ENCODE measurements at regions not wholly inside any gene's neighbourhood (a gene's known extent, or its start where the extent isn't known, plus 50 kb on each side); places are given as distances from the start of the nearest gene placed in this dataset.

DNA sequence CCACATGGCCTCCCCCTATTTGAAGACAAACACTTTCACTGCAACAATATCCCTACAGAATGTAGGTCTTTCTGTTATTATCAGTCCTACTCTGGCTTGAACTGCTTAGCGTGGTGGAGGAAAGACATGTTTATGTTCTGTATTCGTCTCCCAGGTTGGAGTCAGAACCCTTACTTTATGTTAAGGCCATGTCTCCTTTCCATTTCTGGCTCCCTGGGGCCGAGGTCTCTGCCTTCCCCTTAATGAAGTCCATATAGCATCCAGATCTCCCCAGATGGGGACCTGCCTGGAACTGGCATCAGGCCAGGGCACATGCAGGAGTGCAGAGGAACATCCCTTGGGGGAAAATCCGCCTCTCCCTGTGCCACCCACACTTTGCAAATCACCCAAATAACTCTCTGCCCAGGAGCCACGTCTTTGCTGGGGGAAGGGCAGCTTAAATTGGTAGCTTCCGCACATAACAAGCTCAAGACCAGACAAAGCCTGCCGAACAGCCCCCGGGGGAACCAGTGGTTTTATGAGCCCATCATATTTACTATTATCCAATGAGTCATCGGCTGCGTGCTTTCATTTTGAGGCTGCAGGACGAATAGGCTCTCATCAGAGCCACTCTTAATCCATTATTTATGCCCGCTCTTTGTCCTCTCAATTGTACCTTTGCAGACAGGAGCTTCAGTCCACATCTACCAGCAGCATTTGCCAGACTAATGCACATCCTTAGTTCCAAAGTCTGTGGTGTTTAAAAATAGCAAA lies 237.0 kb downstream of the UACA start:
- Mint-ChIP-seq H3K4me3 (peak overlapping the region; percentile 2), H3K27me3 (ENCODE audit: low read depth) (peaks cover 49% of the 10 kb centered on the region), H3K27ac (peak overlapping the region; percentile 68), H3K9me3 (no peaks in the 10 kb centered on the region), H3K36me3 (no peaks in the 10 kb centered on the region), H3K4me1 (peaks cover 42% of the 10 kb centered on the region)
- DNase-seq (ENCODE audit: low spot score in 2 of 2, unreplicated experiment in 2 of 2), result peak in 1 of 2 experiments; percentile 49
- TF ChIP-seq, protein P1, sequence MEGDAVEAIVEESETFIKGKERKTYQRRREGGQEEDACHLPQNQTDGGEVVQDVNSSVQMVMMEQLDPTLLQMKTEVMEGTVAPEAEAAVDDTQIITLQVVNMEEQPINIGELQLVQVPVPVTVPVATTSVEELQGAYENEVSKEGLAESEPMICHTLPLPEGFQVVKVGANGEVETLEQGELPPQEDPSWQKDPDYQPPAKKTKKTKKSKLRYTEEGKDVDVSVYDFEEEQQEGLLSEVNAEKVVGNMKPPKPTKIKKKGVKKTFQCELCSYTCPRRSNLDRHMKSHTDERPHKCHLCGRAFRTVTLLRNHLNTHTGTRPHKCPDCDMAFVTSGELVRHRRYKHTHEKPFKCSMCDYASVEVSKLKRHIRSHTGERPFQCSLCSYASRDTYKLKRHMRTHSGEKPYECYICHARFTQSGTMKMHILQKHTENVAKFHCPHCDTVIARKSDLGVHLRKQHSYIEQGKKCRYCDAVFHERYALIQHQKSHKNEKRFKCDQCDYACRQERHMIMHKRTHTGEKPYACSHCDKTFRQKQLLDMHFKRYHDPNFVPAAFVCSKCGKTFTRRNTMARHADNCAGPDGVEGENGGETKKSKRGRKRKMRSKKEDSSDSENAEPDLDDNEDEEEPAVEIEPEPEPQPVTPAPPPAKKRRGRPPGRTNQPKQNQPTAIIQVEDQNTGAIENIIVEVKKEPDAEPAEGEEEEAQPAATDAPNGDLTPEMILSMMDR (IDR thresholded peaks at IDR 0.05; ENCODE audit: unreplicated experiment), result no peak

DNA sequence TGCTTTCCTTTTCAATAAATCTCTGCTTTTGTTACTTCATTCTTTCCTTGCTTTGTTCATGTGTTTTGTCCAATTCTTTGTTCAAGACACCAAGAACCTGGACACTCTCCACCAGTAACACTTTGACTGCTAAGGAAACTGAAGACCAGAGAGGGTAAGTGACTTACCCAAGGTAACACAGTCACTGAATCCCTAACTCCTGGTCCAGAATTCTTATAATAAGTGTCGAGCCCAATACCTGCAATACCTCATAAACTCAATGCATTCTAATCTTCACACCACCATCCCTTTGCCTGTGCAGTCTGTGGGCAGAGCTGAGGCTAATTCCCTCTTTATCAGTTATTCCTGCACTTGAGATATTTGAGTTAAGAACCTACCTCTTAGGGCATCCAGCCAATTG lies 237.8 kb downstream of the UACA start:
- Mint-ChIP-seq H3K4me3 (no peak overlapping the region), H3K27ac (no peak overlapping the region), H3K27me3 (ENCODE audit: low read depth) (peaks cover 51% of the 10 kb centered on the region), H3K4me1 (peaks cover 42% of the 10 kb centered on the region), H3K36me3 (no peaks in the 10 kb centered on the region), H3K9me3 (no peaks in the 10 kb centered on the region)
- peak in 1 of 2 experiments; percentile 26 for DNase-seq (ENCODE audit: low spot score in 2 of 2, unreplicated experiment in 2 of 2)
- TF ChIP-seq, protein P1 (IDR thresholded peaks at IDR 0.05; ENCODE audit: unreplicated experiment), result no peak

DNA sequence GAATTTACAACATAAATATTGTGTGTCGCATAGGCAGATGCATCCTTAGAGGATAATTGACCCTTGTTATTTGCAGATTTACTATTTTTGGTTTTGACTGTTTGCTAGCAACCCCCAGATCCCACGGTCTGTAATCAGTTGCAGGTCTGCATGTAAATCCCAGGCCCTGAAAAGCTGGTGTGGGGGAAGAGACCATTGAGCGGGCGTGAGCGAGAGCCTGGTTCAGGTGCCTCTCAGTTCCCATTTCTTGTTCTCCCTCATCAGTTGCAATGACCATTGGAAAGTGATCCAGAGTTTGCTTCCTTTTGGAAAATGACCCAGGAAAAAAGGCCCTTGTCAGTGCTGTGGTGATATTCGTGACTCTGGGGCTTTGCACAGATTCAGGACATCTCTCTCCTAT lies 238.9 kb downstream of the UACA start:
- peak in 1 of 2 experiments; percentile 17 for DNase-seq (ENCODE audit: low spot score in 2 of 2, unreplicated experiment in 2 of 2)
- H3K27me3 Mint-ChIP-seq (ENCODE audit: low read depth), result peaks cover 54% of the 10 kb centered on the region

DNA sequence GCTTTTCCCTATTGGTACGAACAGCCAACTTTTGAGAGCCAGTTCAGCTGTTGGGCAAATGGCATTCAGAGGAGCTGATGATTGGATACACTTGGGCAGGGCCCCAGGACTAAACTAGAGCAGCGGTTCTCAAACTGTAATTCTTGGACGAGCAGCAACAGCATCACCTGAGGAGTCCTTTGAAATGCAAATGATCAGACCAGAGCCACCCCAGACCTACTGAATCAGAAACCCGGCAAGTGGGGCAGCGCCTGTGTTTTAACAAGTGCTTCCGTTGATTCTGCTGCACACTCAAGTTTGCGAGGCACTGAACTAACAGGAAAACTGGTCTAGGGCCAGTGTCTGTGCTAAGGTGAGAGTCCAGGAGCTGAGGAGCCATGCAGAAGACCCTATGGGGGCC lies 239.7 kb downstream of the UACA start:
- Mint-ChIP-seq H3K4me1 (peaks cover 36% of the 10 kb centered on the region), H3K4me3 (no peak overlapping the region), H3K36me3 (no peaks in the 10 kb centered on the region), H3K27ac (no peak overlapping the region), H3K27me3 (ENCODE audit: low read depth) (peaks cover 54% of the 10 kb centered on the region), H3K9me3 (no peaks in the 10 kb centered on the region)
- peak in 1 of 2 experiments; percentile 26 for DNase-seq (ENCODE audit: low spot score in 2 of 2, unreplicated experiment in 2 of 2)
- TF ChIP-seq, protein P1 (IDR thresholded peaks at IDR 0.05; ENCODE audit: unreplicated experiment), result no peak

More for the DNA sequence above, 238.9 kb downstream of the UACA start:
- Mint-ChIP-seq H3K4me3 (no peak overlapping the region), H3K36me3 (no peaks in the 10 kb centered on the region), H3K4me1 (peaks cover 42% of the 10 kb centered on the region), H3K27ac (no peak overlapping the region), H3K9me3 (no peaks in the 10 kb centered on the region)
- TF ChIP-seq, protein P1 (IDR thresholded peaks at IDR 0.05; ENCODE audit: unreplicated experiment), result no peak

- no peak overlapping the region for H3K4me3 Mint-ChIP-seq
- H3K27me3 Mint-ChIP-seq (ENCODE audit: low read depth), result peaks cover 54% of the 10 kb centered on the region
- peak in 1 of 2 experiments; percentile 29 for DNase-seq (ENCODE audit: low spot score in 2 of 2, unreplicated experiment in 2 of 2)
- H3K4me1 Mint-ChIP-seq, result peaks cover 33% of the 10 kb centered on the region
- no peaks in the 10 kb centered on the region for H3K9me3 Mint-ChIP-seq
- no peaks in the 10 kb centered on the region for H3K36me3 Mint-ChIP-seq
- TF ChIP-seq, protein P1 (IDR thresholded peaks at IDR 0.05; ENCODE audit: unreplicated experiment), result no peak
- H3K27ac Mint-ChIP-seq, result no peak overlapping the region
These were observed 240.2 kb downstream of the UACA start for GRCh38 chr15:70523192-70523591.
